ENCODE measurements at regions not wholly inside any gene's neighbourhood (a gene's known extent, or its start where the extent isn't known, plus 50 kb on each side); places are given as distances from the start of the nearest gene placed in this dataset.

DNA sequence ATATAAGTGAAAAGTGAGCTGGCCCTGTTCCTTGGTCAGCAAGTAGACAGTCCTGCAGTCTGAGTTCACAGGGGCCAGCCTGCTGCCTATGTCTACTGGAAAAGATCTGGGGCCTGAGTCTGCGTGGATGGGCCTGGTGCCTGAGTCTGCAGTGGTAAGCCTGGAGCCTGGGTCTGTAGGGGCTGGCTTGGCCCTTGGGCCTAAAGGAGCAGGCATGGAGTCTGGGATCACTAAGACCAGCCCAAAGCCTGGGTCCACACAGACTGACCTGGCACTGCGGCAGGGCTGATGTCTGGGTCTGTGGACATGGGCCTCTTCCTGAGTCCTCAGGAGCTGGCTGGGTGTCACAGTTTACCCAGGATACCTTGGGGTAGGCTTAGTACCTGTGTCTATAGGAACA lies 95.4 kb downstream of the KLHL28 start:
- TF ChIP-seq FOXA1 (IDR thresholded peaks at IDR 0.05) (no peak), TARDBP (IDR thresholded peaks at IDR 0.05) (no peak), ARNT (IDR thresholded peaks at IDR 0.05) (no peak), BHLHE40 (IDR thresholded peaks at IDR 0.05; ENCODE audit: borderline replicate concordance) (no peak)

Data from HEK293T (cell line).